Medulla oblongata (tissue), 1 donor: ENCODE measurements at regions not wholly inside any gene's neighbourhood (a gene's known extent, or its start where the extent isn't known, plus 50 kb on each side); places are given as distances from the start of the nearest gene placed in this dataset.
"Not testable (repeated sequence)": the region's sequence is repeated elsewhere in the genome, so short reads cannot be mapped to it uniquely, and the experiment has no call there.

Source experiments
- DNase-seq: peaks from one replicate; pipeline ENCODE4 v3.0.0-alpha.2; 2015; ENCODE audit errors: extremely low spot score

- not testable (repeated sequence) for DNase-seq
Observed at GRCh38 chr6:27826612-27826985, 85.6 kb downstream of the OR2B2 start.

DNA sequence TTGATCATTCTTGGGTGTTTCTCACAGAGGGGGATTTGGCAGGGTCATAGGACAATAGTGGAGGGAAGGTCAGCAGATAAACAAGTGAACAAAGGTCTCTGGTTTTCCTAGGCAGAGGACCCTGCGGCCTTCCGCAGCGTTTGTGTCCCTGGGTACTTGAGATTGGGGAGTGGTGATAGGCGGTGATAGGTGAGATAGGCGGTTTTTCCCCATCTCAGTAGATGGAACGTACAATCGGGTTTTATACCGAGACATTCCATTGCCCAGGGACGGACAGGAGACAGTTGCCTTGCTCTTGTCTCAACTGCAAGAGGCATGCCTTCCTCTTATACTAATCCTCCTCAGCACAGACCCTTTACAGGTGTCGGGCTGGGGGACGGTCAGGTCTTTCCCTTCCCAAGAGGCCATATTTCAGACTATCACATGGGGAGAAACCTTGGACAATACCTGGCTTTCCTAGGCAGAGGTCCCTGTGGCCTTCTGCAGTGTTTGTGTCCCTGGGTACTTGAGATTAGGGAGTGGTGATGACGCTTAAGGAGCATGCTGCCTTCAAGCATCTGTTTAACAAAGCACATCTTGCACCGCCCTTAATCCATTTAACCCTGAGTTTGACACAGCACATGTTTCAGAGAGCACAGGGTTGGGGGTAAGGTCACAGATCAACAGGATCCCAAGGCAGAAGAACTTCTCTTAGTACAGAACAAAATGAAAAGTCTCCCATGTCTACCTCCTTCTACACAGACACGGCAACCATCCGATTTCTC is 86.2 kb downstream of the OR2B2 start:
- DNase-seq: not testable (repeated sequence)

GRCh38 chr6:27825025-27825793 is 87.0 kb downstream of the OR2B2 start:
- no peak for DNase-seq

GRCh38 chr6:27824211-27825024 is 87.8 kb downstream of the OR2B2 start:
- peak; percentile 30 for DNase-seq

DNA sequence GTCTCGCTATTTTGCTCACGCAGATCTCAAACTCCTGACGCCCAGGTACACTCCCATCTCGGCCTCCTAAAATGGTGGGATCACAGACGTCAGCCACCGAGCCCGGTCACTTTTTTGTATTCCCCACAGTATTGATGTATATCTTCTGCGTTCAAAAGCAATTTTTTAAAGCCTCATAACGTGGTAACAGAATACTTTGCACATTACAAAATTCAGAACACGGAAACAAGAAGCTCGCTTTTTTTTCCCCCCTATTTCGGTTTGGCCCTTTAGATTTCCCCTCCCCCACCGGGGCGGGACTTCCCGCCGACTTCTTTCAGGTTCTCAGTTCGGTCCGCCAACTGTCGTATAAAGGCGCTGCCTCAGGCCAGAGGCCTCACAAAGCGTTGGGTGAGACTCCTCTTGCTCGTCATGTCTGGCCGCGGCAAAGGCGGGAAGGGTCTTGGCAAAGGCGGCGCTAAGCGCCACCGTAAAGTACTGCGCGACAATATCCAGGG is 88.4 kb downstream of the OR2B2 start:
- peak; percentile 43 for DNase-seq

- no peak for DNase-seq
Observed at GRCh38 chr6:27816906-27817305, 95.3 kb downstream of the OR2B2 start.

- DNase-seq: peak; percentile 72
Observed at GRCh38 chr6:27814665-27815424, 97.4 kb downstream of the OR2B2 start.

DNA sequence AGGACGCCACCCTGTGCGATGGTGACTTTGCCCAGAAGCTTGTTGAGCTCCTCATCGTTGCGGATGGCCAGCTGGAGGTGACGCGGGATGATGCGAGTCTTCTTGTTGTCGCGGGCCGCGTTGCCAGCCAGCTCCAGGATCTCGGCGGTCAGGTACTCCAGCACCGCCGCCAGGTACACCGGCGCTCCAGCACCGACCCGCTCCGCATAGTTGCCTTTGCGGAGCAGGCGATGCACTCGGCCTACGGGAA is 97.9 kb downstream of the OR2B2 start:
- not testable (repeated sequence) for DNase-seq

DNA sequence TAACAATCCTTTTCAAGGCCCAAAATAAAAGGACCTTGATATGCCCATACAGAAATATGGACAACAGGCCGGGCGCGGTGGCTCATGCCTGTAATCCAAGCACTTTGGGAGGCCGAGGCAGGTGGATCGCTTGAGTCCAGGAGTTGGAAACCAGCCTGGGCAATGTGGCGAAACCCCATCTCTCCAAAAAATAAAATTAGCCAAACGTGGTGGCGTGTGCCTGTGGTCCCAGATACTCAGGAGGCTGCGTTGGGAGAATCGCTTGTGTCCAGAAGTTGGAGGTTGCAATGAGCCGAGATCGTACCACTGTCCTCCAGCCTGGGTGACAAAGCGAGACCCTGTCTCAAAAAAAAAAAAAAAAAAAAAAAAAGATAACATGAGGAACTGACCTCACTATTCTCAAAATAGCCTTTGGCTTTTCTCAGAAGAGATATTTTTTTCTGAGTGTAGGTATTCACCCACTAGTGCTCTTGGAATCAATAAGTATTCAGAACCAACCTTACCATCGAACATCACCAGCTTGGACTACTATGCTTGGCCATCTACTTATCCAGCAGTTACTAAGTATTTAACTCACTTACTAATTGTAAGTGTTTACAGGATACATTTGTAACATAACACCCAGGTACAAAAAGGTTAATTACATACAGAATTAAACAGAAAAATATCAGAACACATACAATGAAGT is 99.2 kb downstream of the OR2B2 start:
- no peak for DNase-seq

- DNase-seq: no peak
Observed at GRCh38 chr6:27812078-27812804, 100.0 kb downstream of the OR2B2 start.

DNA sequence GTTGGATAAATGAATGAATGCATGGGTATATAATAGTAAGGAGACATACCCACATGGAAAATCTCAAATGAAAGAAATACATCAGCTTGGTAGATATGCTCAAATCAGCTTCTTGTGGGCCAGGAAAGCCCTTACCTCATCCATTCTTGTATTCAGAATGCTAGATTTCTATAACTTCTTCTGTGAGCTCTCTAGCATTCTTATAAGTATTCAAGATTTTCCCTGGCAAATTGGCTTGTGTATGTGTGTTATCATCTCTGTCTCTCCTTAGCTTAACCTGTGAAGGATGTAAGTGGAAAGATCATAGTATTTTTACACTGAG is 100.8 kb downstream of the OR2B2 start:
- DNase-seq: no peak

- DNase-seq: no peak
Observed at GRCh38 chr6:27810768-27811450, 101.3 kb downstream of the OR2B2 start.

DNA sequence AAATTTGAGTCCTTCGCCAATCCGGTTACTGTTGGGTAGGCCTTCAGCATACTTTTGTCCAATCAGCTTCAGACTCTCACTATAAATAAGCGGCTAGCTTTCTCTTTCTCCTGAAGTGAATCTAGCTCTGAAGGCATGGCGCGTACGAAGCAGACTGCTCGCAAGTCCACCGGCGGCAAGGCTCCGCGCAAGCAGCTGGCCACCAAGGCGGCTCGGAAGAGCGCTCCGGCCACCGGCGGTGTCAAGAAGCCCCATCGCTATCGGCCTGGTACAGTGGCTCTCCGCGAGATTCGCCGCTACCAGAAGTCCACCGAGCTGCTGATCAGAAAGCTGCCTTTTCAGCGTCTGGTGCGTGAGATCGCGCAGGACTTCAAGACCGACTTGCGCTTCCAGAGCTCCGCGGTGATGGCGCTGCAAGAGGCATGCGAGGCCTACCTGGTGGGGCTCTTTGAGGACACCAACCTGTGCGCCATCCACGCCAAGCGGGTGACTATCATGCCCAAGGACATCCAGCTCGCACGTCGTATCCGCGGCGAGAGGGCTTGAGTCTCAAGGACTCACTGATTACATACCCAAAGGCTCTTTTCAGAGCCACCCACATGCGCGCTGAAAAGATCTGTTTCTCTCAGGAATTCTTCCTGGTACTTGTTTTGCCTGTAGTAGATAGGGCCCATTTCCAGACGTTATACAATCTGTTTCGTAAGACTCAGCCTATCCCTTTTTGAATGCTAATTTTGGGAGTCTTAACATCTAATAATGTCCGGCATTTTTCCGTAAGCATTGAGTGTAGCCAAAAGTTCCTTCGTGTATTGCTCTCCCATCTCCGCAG is 102.0 kb downstream of the OR2B2 start:
- peak; percentile 87 for DNase-seq

GRCh38 chr6:27809067-27809938 is 102.9 kb downstream of the OR2B2 start:
- DNase-seq: no peak

- DNase-seq: not testable (repeated sequence)
Observed at GRCh38 chr6:27808242-27809066, 103.7 kb downstream of the OR2B2 start.

DNA sequence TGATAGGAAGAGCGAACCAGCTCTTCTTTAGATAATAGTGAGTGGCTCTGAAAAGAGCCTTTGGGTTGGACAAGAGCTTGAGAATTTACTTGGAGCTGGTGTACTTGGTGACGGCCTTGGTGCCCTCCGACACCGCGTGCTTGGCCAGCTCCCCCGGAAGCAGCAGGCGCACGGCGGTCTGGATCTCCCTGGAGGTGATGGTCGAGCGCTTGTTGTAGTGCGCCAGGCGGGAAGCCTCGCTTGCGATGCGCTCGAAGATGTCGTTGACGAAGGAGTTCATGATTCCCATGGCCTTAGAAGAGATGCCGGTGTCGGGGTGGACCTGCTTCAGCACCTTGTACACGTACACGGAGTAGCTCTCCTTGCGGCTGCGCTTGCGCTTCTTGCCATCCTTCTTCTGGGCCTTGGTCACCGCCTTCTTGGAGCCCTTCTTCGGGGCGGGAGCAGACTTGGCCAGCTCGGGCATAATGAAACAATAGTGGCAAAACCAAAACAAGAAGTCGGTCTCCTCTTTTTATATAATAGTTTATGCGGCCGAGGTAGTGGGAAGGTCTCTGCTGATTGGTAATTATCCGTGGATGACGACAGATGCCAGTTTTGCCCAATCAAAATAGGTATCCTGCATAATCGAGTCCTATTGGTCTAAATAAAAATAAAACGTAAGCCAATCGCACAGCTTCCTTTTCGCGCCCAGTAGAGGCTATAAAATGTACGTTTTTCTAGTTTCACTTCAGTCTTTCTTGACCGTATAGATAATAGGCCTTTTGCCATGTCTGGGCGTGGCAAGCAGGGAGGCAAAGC is 104.6 kb downstream of the OR2B2 start:
- DNase-seq: peak; percentile 86
